Suppressor macrophage treated with lipopolysaccharide for 4 hours (primary cell): ENCODE measurements at regions not wholly inside any gene's neighbourhood (a gene's known extent, or its start where the extent isn't known, plus 50 kb on each side); places are given as distances from the start of the nearest gene placed in this dataset.

Source experiments
- DNase-seq: peaks from one replicate; pipeline ENCODE4 v3.0.0-alpha.2; 2020

DNA sequence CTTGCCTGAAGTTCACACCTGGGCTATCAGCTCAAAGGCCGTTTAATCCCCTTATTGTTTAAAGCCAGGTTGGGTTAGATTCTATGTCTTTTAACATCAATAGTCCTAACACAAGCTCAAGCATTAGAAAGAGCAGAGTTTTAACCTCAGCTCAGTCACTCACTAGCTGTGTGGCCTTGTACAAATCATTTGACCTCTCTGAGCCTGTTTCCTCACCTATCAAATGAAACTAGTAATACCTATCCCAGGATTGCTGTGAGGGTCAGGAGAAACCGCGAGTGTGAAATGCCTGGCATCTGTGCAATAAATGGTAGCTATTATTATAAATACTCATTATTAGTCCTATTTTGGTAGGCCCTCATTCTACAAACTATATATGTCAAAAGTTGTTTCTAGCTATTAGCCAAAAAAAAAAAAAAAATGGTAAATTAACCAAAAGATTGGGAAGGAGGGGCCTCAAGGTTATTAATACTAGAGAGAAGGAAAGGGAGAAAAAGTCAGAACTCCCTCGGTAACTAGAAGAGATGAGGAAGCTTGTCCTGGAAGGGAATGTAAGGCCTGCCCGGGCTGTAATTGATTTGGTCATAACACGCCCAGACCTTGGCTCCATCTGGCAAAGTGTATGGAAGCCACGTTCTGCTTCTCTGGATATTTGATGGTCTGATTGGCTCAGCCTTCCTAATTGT is 510.5 kb upstream of the PROK2 start:
- no peak for DNase-seq

DNA sequence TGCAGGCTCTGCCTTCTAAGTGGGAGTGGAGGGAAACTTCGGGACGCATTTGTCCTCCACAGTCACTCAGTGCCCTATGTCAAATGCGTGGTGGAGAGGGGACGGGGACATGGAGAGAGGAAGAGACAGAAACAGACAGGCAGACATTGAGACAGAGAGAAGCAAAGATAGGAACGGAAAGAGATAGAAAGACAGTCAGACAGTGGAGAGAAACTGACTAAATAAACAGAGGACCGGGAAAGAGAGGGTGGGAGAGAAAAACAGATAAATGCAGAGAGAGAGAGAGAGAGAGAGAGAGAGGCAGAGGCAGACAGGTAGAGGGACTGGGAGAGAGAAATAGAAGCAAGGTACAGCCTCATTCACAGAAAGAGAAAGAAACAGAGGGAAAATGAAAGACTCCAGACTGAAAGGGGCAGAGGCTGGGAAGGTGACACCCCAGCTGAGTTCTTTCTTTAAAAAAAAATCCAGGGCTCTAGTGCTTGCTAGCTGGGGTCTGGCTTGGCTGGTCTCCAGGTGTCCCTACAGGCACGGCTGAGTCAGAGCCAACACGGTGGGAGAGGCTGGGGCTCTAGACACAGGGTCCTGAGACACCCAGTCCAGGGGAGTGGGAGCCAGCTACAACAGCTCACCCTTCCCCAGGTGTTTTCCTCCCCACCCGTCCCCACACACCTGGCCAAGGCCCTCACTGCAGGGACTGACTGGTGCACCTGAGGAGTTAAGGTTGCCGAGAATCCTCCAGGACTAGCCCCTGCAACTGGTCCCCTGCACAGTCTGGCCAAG is 506.1 kb upstream of the PROK2 start:
- no peak for DNase-seq

DNA sequence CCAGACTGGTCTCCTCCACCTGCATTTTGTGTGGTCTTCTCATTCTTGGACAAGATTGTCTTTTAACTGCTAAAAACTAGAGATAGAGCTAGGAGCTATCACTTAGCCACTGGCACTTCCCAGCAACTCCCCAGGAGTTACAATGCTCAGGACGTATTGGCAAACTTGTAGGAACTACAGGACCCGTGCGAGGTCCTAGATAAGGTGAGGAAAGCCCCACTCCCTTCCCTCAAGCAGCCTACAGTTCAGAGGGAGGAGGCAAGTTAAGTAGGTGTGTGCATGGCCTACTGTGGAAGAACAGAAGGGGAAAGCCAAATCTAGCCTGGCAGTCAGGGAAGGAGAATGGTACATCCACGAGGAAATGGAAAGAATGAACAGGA is 504.7 kb upstream of the PROK2 start:
- no peak for DNase-seq

DNA sequence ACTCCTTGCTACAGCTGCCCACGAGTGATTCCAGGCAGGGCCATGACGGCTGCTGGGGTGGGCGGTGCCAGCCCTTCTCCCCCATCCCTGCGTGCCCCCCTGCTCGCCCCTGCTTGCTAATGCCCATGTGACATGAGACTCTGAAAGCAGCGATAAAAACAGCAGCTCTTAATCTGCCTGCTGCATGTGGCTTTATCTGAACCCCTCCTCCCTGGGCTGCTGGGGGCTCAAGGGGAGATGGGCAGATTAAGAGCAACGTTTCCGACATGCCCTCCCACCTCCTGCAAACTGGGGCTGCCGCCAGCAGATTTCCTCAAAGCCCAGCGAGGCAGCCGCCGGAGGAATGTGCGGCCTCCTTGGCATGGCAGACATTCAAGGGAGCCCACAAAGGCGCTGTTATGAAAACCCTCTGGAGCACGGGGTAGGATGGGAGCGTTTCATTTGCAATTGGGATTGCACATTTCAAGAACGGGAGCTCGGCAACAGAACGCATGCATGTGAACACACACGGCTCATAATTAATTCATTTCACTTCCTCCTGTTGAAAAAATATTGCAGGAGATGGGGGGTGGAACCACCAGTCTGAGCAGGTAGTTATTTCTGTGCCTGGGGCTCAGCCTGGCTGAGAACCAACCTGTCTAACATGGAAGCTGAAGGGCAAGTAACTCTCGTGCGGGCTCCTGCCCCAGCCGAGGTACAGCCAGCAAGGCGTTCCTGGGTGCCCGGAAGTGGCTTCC is 504.2 kb upstream of the PROK2 start:
- DNase-seq = peak; percentile 43

DNA sequence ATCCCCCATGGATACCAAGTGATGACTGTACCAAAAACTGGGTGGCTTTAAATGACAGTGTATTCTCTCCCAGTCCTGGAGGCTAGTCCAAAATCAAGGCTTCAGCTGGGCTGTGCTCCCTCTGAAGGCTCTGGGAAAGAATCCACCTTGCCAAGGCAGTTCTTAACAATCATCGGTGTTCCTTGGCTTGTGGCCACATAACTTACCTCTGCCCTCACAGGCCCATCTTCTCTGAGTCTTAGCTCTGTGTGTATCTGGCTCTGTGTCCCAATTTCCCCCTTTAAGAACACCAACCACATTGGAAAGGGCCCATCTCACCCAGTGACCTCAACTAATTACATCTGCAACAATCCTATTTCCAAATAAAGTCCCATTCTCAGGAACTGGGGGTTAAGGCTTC is 503.0 kb upstream of the PROK2 start:
- no peak for DNase-seq

DNA sequence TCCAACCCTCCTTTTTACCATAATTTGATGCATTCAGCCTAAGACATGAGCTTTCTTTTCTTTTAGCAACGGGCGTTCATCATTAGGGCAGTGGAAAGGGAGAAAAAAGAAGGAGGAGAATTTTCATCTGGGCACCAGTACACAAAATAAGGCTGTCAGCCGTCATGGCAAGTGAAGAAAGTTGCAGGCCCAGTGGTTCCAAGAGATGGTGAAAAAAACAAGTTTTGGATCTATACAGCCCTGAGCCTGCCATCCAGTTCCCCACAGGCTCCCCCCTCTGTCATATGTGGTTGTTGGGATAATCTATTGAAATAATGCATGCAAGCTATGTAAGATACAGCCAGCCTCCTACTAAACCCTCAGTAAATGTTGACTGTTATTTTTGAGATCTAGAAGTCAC is 500.6 kb upstream of the PROK2 start:
- DNase-seq = no peak

DNA sequence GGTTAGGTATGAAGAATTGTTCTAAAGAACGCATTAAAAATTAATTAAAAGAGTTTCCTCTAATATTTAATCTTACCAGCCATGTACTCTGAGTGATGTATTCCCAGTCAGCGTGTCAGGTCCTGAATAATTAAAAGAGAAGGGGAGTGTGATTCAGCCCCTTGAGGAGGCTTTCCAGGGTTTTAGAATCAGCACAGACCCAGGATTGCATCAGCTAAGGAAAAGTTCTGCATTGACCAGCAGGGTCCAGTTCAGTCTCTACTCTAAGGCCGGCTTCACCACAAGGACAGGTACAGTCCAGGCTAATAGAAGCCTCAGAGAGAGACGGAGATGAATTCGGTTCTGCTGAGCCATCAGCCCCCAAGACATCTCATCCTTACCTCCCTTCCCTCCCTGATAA is 499.5 kb upstream of the PROK2 start:
- no peak for DNase-seq

DNA sequence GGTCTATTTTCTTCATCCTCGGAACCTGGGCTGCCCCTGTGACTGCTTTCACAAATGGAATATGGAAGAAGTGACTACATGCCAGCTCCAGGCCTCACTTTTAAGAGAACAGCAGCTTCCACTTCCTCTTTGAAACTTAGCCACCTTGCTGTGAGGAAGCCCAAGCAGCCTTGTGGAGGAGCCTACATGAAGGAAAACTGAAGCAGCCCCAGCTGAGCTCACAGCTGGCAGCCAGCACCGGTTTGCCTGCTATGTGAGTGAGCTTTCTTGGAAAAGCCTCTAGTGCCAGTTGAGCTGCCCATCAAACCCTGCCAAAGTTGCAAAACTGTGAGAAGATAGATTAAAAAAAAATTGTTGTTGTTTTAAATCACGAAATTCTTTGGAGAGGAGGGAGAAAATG is 498.0 kb upstream of the PROK2 start:
- DNase-seq = no peak

DNA sequence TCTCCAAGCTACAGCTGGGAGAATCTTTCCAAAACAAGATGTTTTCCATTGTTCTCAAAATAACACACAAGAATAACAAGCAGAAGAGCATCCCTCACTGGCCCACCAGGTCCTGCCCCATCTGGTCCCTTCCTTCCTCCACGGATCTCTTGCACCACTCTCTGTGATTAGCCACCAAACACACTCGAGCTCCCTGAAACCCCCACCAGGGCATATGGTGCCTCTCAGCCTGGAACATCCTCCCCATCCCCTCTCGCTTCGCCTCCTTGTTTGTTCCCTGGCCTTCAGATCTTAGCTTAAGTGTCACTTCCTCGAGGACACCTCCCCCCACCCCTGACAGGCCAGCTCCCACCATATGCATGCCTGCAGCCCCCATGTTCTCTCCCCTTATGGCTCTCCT is 496.6 kb upstream of the PROK2 start:
- DNase-seq = no peak

DNA sequence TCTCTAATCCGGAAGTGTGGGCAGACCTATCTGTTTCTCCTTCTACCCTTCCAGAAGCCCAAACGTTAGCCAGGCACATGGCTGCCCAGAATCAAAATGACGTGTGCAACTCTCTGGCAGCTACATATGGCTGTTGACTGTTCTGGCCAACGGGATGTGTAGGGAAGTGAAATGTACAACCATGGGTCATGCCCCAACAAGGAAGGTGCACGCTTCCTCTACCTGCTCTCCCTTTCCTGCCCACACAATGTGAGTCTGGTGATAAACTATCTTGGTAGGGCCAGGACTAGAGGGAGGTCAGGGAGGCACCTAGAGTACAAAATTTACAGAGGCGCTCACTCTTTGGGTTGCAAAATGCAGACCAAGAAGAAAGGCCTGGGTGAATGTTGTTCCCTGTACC is 495.9 kb upstream of the PROK2 start:
- no peak for DNase-seq

DNA sequence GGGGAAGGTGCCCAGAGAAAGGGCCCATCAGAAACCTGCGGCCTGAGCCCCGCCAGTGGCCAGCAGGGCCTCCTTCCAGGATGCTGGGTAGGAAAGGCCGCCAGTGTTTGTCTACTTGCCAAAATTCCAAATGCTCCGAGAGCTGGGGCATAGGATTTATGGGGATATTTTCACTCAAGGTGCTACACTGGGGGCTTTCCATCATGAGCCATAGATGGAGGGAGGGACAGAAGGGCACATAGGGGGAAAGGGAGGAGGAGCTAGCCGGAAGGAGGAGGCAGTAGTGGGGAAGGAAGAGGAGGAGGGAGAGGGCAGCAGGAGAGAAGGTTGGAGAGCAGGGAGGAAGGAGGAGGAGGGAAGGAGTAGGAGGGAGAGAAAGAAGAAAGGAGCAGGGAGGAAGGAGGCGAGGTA is 494.7 kb upstream of the PROK2 start:
- no peak for DNase-seq

DNA sequence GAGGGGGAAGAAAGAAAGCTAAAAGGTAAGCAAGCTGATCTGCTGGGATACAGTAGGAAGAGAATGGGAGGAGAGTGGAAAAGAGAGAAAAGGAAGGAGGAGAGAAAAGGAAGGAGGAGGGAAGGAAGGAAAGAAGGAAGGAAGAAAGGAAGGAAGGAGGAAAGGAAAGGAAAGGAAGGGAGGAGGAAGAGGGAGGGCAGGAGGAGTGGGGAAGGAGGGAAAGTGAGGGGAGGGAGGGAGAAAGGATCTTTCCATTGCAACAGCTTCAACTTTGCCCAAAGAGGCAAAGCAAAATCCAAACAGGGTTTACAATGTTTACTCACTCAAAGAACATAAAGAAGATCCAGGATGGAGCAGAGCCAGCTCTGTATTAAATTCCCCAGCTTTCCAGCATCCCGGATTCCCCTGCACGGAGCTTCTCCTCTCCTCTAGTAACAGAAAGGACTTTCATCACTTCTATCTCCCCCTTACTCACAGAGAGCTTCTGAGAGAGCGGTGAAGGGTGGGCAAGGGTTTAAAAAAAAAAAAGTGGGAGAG is 494.2 kb upstream of the PROK2 start:
- DNase-seq = no peak

DNA sequence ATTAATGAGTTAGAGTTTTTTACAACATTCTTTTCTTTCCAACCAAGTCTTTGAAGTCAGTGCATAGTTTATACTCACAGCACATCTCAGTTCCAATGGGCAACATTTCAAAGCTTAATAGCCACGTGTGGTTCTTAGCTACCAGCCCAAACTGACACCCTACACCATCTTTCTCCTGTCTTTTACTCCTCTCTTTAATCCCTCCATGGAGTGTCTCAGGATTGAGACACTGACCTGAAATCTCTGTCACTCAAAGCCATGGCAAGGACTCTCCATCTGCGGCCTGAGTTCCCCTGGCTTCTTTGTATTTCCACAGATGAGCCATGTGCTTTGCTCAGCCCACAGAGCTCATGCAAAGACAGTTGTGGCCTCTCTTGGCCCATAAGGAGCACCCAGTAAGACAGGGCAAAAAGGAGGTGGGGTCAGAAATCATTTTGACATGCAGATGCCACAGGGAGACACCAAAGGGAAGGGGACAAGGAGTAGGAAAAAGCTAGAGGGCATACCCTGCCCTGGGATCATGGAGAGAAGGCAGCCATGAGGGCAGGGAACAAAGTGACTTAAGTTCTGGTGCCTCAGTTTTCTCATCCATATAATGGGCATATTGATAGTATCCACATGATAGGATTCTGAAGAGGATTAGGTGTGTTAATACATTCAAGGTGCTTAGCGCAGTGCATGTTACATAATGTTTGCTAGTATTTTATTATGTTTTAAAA is 493.6 kb upstream of the PROK2 start:
- no peak for DNase-seq

DNA sequence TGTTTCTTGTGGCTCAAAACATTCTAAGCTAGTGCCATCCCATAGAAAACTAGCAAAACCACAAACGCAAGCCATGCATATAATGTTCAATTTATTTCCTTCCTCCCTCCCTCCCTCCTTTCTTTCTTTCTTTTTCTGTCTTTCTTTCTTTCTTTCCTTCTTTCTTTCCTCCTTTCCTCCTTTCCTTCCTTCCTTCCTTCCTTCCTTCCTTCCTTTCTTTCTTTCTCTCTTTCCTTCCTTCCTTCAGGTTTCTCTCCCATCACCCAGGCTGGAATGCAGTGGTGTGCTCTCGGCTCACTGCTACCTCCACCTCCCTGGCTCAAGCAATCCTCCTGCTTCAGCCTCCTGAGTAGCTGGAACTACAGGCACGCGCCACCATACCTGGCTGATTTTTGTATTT is 492.8 kb upstream of the PROK2 start:
- DNase-seq = no peak

DNA sequence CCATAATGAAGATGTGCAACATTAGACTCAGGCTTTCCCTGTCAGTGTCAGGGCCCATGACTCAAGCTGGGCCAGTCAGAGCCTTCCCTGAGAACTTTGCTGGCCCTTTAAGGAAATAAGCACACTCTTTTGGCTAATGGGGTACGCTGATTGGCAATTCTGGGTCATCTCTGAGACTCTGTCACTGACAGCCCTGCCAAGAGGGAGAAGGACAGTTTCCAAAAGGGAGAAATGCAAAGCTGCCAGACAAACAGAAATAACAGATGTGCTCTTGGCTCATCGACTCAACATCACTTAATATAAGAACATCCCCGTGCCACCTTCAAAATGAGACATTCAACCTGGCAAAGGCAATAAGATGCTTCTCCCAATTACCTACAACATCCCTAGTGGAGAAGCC is 491.9 kb upstream of the PROK2 start:
- DNase-seq = no peak

DNA sequence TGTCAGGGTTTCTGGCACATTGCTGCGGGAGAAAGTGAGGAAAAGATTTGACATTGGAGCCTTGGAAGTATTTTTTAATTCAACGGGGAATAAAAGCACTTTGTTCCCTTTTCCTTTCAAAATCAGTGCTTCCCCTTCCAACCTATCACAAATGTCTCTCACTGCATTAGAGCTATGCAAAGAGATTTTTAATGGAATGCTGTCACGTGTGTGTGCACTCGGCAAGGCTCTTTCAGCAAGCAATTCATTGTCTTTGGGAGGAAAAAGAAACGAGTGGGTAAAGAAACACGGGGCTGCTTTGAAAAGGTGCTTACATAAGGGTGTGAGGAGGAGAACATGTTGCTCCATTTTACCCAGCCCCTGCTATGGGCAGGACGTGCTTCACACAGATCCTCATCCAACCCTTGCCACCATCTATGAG is 490.4 kb upstream of the PROK2 start:
- DNase-seq = no peak

DNA sequence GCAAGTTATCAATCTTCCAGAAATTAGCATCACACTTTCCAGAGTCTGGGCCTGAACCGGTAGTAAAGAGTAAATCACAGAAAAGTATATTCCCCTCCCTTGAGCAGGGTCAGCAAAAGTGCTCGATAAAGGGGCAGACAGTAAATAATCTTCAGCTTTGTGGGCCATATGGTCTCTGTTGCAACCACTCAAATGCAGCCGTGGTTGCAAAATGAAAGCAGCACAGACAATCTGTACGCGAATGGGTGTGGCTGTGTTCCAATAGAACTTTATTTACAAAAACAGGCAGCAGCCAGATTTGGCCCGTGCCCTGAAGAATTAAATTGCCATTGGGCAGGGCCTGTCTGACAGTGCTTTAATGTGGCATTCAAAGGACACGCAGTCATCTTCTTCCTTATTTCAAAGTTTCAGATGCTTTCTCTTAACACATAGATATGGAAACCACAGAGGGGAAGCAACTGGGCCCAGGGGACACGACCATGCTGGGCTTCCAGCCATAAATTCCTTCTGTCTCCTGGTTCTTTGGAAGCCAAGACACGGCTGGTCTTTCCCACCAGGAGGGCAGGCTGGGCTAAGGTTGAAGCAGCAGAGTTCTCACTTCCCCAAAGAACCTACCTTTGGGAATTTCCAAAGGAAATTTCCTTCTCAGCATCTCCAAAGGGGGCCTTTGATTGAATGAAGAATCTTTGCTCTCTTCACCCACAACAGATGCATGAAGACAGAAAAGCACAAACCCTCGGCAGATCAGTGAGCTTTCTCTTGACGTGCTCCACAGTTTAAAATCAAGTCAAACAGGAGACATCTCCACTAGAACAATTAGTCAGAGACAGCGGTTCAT is 489.8 kb upstream of the PROK2 start:
- DNase-seq = peak; percentile 79

DNA sequence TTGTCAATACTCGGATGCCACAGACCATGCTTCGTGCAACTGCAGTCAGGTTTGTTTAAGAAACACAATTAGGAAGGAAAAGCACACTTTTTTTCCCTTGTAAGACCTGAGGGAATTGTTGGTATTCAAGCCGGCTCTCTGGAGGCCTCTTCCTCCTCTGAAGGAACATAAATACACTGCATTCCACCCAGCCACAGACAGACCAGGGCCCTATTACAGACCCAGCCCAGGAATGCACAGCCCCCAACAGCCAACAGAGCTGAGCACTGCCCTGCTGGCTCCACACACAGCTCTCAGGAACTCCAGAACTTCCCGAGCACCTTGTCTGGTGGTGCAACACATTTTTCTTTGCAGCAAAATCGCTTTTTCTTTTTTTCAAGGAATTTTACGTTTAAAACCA is 488.7 kb upstream of the PROK2 start:
- no peak for DNase-seq

DNA sequence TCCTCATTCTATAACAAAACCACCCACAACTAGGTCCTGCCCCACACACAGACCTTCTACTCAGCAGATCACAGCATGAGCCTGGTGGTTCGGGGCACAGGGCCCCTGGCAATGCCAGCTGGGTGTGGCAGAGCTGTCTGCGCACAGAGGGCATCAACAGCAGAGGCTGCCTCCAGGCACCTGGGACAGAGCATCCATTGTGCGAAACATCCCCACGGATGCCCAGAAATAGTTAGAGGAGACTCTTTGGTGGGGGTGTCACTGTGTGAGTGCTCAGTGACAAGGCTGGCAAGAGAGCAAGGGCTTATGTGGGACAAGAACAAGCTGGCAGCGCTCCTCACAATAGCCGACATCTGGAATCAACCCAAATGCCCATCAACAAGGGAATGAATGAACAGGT is 487.4 kb upstream of the PROK2 start:
- no peak for DNase-seq

DNA sequence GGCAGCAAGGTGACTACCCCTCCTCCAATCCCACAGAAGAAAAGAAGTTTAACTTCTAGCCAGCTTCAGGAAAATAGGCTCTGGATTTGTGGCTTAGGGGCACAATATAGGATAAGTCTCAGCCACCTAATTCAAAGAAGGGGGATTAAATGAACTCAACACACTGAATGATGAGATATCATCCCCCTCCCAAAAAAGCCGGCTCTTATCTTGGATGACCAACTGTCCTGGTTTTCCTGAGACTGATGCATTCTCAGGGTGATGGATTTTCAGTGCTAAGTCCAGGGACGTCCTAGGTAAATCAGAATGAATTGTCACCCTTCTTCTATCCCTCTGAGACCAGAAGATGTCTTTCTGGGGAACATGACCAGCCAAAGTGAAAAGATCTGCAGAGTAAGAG is 487.0 kb upstream of the PROK2 start:
- no peak for DNase-seq

DNA sequence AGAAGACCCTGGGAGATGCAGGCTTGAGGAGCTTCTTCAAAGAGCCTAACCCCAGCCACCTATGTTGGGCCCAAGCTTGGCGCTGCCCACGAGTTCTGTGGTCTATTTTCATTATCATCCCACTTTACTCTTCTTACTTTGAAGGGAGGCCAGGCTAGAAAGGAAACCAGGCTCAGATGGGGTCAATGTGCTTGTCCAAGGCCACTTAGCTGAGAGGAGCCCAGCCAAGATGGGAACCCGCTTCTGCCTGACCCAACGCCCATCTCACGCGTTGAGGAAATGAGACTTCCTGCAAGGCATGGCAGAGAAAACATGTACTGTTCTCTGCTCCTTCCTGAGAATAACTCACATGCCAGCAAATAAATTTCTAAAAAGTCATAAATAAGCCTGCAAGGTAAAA is 486.3 kb upstream of the PROK2 start:
- DNase-seq = peak; percentile 45

DNA sequence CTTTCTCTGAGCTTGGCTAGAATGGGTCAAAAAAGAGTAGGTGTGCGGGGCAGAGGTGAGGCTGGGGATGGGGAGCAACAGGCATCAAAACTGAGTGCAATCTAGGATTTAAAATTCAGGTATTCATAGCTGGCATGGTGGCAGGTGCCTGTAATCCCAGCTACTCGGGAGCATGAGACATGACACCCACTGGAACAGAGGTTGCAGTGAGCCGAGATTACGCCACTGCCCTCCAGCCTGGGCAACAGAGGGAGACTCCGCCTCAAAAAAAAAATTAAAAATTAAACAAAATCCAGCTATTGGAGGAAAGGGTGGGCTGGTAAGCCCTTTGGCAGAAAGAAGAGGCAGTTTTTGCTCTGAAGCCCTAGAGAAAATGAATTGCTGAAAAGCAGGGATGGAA is 485.8 kb upstream of the PROK2 start:
- DNase-seq = no peak
